HCT116 (cell line): ENCODE measurements at regions not wholly inside any gene's neighbourhood (a gene's known extent, or its start where the extent isn't known, plus 50 kb on each side); places are given as distances from the start of the nearest gene placed in this dataset.

ENCODE experiments used
- CBX3 ChIP-seq: IDR thresholded peaks from 2 replicates; pipeline ENCODE4 v1.6.1; 2012; ENCODE audit warnings: low read depth
- CTCF ChIP-seq, 3 experiments: fragments of 200-600 bp in 1 of 3; sonication (generic) in 1 of 3; IDR thresholded peaks in 2 of 3; conservative IDR thresholded peaks in 1 of 3; 2 replicates each; pipeline ENCODE4 v1.5.1; 2012 to 2017; ENCODE audit warnings: low read depth in 2 of 3, low read length in 2 of 3, antibody characterized with exemption in 1 of 3, borderline replicate concordance in 1 of 3, control low read depth in 1 of 3, mild to moderate bottlenecking in 1 of 3, mixed read lengths in 1 of 3, mixed run types in 1 of 3, moderate library complexity in 1 of 3; ENCODE audit not compliant: insufficient read depth in 1 of 3
- EGR1 ChIP-seq: IDR thresholded peaks from 2 replicates; pipeline ENCODE4 v1.6.1; 2012; ENCODE audit warnings: low read depth
- EZH2 ChIP-seq: fragments of 200-600 bp; sonication (generic); IDR thresholded peaks from 2 replicates; pipeline ENCODE4 v1.6.1; 2017; ENCODE audit warnings: antibody characterized with exemption, mixed run types
- EZH2phosphoT487 ChIP-seq: fragments of 200-600 bp; IDR thresholded peaks from 2 replicates; pipeline ENCODE4 v1.6.1; 2018; ENCODE audit warnings: antibody characterized with exemption, borderline replicate concordance
- FOSL1 ChIP-seq: IDR thresholded peaks from 2 replicates; pipeline ENCODE4 v1.6.1; 2012; ENCODE audit warnings: low read depth
- MAX ChIP-seq: IDR thresholded peaks from 2 replicates; pipeline ENCODE4 v1.6.1; 2012
- POLR2A ChIP-seq: IDR thresholded peaks from 2 replicates; pipeline ENCODE4 v1.7.0; 2011; ENCODE audit warnings: borderline replicate concordance; ENCODE audit not compliant: insufficient read depth, insufficient read length; ENCODE audit errors: extremely low read depth
- RAD21 ChIP-seq: IDR thresholded peaks from 2 replicates; pipeline ENCODE4 v1.6.1; 2012; ENCODE audit warnings: low read depth, mild to moderate bottlenecking
- REST ChIP-seq: IDR thresholded peaks from 2 replicates; pipeline ENCODE4 v1.6.1; 2012; ENCODE audit warnings: low read depth
- TCF7L2 ChIP-seq: IDR thresholded peaks from 2 replicates; pipeline ENCODE4 v1.7.0; 2011; ENCODE audit warnings: borderline replicate concordance, inconsistent platforms; ENCODE audit not compliant: insufficient read depth, insufficient read length; ENCODE audit errors: extremely low read depth
- YY1 ChIP-seq: IDR thresholded peaks from 2 replicates; pipeline ENCODE4 v1.6.1; 2011; ENCODE audit warnings: low read length, low read depth, moderate library complexity, mild to moderate bottlenecking; ENCODE audit not compliant: insufficient replicate concordance; ENCODE audit errors: extremely low read depth
- ZNF274 ChIP-seq: fragments of 200-500 bp; sonication (Bioruptor generic); IDR thresholded peaks from 2 replicates; pipeline ENCODE4 v1.6.1; 2014; ENCODE audit warnings: mild to moderate bottlenecking, low read depth, low read length, inconsistent platforms

- TF ChIP-seq CTCF (IDR thresholded peaks at IDR 0.05 in 2 of 3, conservative IDR thresholded peaks at IDR 0.05 in 1 of 3; ENCODE audit: borderline replicate concordance in 1 of 3, insufficient read depth in 1 of 3, low read depth in 2 of 3, low read length in 2 of 3) = no peak
- TF ChIP-seq EZH2phosphoT487 = no peak
- no peak for TF ChIP-seq CBX3
- TF ChIP-seq EGR1 = no peak
- no peak for TF ChIP-seq EZH2
- no peak for TF ChIP-seq MAX
- TF ChIP-seq POLR2A = no peak
- no peak for TF ChIP-seq ZNF274
- no peak for TF ChIP-seq YY1
- no peak for TF ChIP-seq REST
- no peak for TF ChIP-seq FOSL1
- TF ChIP-seq RAD21 = no peak
- no peak for TF ChIP-seq TCF7L2
Observed at GRCh38 chr18:64253873-64254272, 105.0 kb upstream of the LINC00305 start.
